Esophagus muscularis mucosa (tissue), 4 donors: ENCODE measurements at regions not wholly inside any gene's neighbourhood (a gene's known extent, or its start where the extent isn't known, plus 50 kb on each side); places are given as distances from the start of the nearest gene placed in this dataset.

Experiments used
- DNase-seq: peaks from one replicate; pipeline ENCODE4 v3.0.0-alpha.2; 2017; ENCODE audit errors: extremely low spot score
- H3K27ac ChIP-seq, 4 donors: fragments of 200-600 bp; sonication (generic); replicated peaks in 1 of 4; 1 replicate in 3 of 4; 2 replicates in 1 of 4; pipeline ENCODE4 v1.5.1; 2016 to 2019; ENCODE audit warnings: mild to moderate bottlenecking in 1 of 4
- H3K27me3 ChIP-seq, 4 donors: fragments of 200-600 bp; sonication (generic); one replicate each; pipeline versions ENCODE4 v1.5.1 to v1.6.0; 2016 to 2019
- H3K36me3 ChIP-seq, 4 donors: fragments of 200-600 bp; sonication (generic); one replicate each; pipeline ENCODE4 v1.5.1; 2016 to 2019
- H3K4me1 ChIP-seq, 4 donors: fragments of 200-600 bp; sonication (generic); one replicate each; pipeline ENCODE4 v1.5.1; 2016 to 2019
- H3K4me3 ChIP-seq, 4 donors: fragments of 200-600 bp; sonication (generic); 1 replicate in 2 of 4; 2 replicates in 2 of 4; pipeline ENCODE4 v1.5.1; 2016 to 2019; ENCODE audit warnings: mild to moderate bottlenecking in 4 of 4, moderate library complexity in 1 of 4
- H3K9me3 ChIP-seq, 4 donors: fragments of 200-600 bp; sonication (generic); 1 replicate in 3 of 4; 2 replicates in 1 of 4; pipeline ENCODE4 v1.5.1; 2016 to 2019
- CTCF ChIP-seq, 3 experiments: fragments of 200-600 bp in 2 of 3; fragments of 450-650 bp in 1 of 3; sonication (generic) in 2 of 3; IDR thresholded peaks; one replicate each; pipeline ENCODE4 v1.5.1; 2017 to 2019; ENCODE audit warnings: antibody characterized with exemption in 3 of 3, mild to moderate bottlenecking in 2 of 3, moderate library complexity in 1 of 3
- EP300 ChIP-seq: sonication (generic); formaldehyde crosslinking; IDR thresholded peaks from one replicate; pipeline ENCODE4 v1.6.1; 2017; ENCODE audit warnings: antibody characterized with exemption
- POLR2A ChIP-seq: fragments of 450-650 bp; IDR thresholded peaks from one replicate; pipeline ENCODE4 v1.6.1; 2017; ENCODE audit warnings: antibody characterized with exemption, moderate library complexity, mild to moderate bottlenecking, low read depth
- POLR2AphosphoS5 ChIP-seq, 2 donors: sonication (generic); formaldehyde crosslinking; IDR thresholded peaks; one replicate each; pipeline ENCODE4 v1.6.1; 2017; ENCODE audit warnings: antibody characterized with exemption in 2 of 2
- WGBS: methylation state at CpG from one replicate; pipeline ENCODE4 v1.1.5; 2018; 5-methylcytosine and 5-hydroxymethylcytosine counted together
- intact Hi-C: fragments of 100-400 bp; cut with DNase I; formaldehyde crosslinking; loops from one replicate; pipeline ENCODE4 v1.15.1; 2023
- small RNA-seq, 3 donors: library from RNA; depleted of rRNA; stranded (forward); fragments of <200 nt; gene quantifications; one replicate each; pipeline ENCODE3, GENCODE V24; 2016

DNA sequence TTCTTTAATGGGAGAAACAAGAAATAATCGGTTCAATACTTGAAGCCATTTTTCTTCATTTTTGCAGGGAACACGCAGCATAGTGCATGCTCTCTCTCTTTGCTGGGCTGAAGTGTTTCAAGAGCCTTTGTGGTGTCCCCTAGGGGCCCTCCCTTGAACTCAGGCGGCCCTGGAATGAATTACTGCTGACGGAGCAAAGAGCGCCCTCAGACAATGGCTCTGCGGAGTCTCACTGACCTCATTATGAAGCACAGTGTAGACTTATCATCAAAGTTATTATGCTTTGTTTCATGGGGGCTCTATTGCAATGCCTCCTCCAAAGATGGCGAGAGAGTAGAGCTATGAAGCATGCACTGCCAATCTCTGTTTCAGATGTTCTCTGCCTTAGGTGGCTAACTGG lies 64.8 kb upstream of the ADCY2 start:
- H3K4me1 ChIP-seq = no peaks in the 10 kb centered on the region
- H3K9me3 ChIP-seq = peaks cover 0 to 6% (median 0%) of the 10 kb centered on the region in 4 donors
- intact Hi-C loops = no loop called here
- no peak overlapping the region for H3K27ac ChIP-seq
- TF ChIP-seq POLR2A (no peak), CTCF (IDR thresholded peaks at IDR 0.05) (no peak), EP300 (no peak), POLR2AphosphoS5 (IDR thresholded peaks at IDR 0.05) (no peak)
- WGBS = 64% methylated on average over 7 of the region's 7 CpGs
- no peaks in the 10 kb centered on the region for H3K36me3 ChIP-seq
- no peaks in the 10 kb centered on the region for H3K27me3 ChIP-seq
- H3K4me3 ChIP-seq = no peak overlapping the region
- DNase-seq = no peak

Small RNA genes in the stretch of these regions (small RNA-seq; reads per million reads assigned to genes)
- gene RF00017 (0 reads per million in 3 donors), gene RNA5SP176 (0 reads per million in 3 donors)
